WTC11 (cell line): ENCODE measurements at regions not wholly inside any gene's neighbourhood (a gene's known extent, or its start where the extent isn't known, plus 50 kb on each side); places are given as distances from the start of the nearest gene placed in this dataset.

ENCODE experiments used
- ATAC-seq: fragments of 200-7000 bp; cut with Tn5 transposase; 2 replicates; pipeline ENCODE4 v1.10.0; 2021; ENCODE audit warnings: mild to moderate bottlenecking, moderate library complexity
- CTCF ChIA-PET: fragments of 300-600 bp; sonication (Branson Sonifier 250); formaldehyde crosslinking; loops from one replicate; lab custom pipeline; 2021; ENCODE audit warnings: antibody characterized with exemption; lab: Charles Lee
- POLR2A ChIA-PET: fragments of 350-600 bp; sonication (Branson Sonifier 250); formaldehyde crosslinking; loops from one replicate; lab custom pipeline; 2021; ENCODE audit warnings: antibody characterized with exemption; lab: Charles Lee
- DNase-seq: peaks from one replicate; pipeline ENCODE4 v3.0.0; 2021; ENCODE audit warnings: low spot score
- H3K27ac Mint-ChIP-seq: 2 replicates; pipeline ENCODE4 v1.8.0; 2021; ENCODE audit warnings: mixed read lengths
- H3K27me3 Mint-ChIP-seq: 2 replicates; pipeline ENCODE4 v1.8.0; 2021; ENCODE audit warnings: low read depth, mild to moderate bottlenecking, moderate library complexity, mixed read lengths
- H3K36me3 Mint-ChIP-seq: 2 replicates; pipeline ENCODE4 v1.8.0; 2021; ENCODE audit warnings: mixed read lengths
- H3K4me1 Mint-ChIP-seq: 2 replicates; pipeline ENCODE4 v1.8.0; 2022; ENCODE audit warnings: mixed read lengths
- H3K4me3 Mint-ChIP-seq: 2 replicates; pipeline ENCODE4 v1.8.0; 2021; ENCODE audit warnings: mild to moderate bottlenecking, moderate library complexity, mixed read lengths
- H3K9me3 Mint-ChIP-seq: 2 replicates; pipeline ENCODE4 v1.8.0; 2021; ENCODE audit warnings: mixed read lengths
- CREB1 ChIP-seq: sonication (generic); formaldehyde crosslinking; IDR thresholded peaks from 2 replicates; pipeline ENCODE4 v1.8.0; 2023; ENCODE audit warnings: mild to moderate bottlenecking, missing genetic modification reagents
- ELF4 ChIP-seq: sonication (generic); formaldehyde crosslinking; IDR thresholded peaks from 2 replicates; pipeline ENCODE4 v1.8.1; 2022; ENCODE audit warnings: low read depth, mild to moderate bottlenecking, moderate library complexity, missing genetic modification reagents
- ETV6 ChIP-seq: sonication (generic); formaldehyde crosslinking; IDR thresholded peaks from 2 replicates; pipeline ENCODE4 v1.8.1; 2022; ENCODE audit warnings: mild to moderate bottlenecking, missing genetic modification reagents
- HMGA2 ChIP-seq: fragments of 250-450 bp; sonication (Bioruptor Pico); IDR thresholded peaks from 2 replicates; pipeline ENCODE4 v1.4.0; 2021; ENCODE audit warnings: mild to moderate bottlenecking, moderate library complexity
- JUN ChIP-seq: sonication (generic); formaldehyde crosslinking; IDR thresholded peaks from 2 replicates; pipeline ENCODE4 v1.8.0; 2023; ENCODE audit warnings: mild to moderate bottlenecking, missing genetic modification reagents
- SMAD4 ChIP-seq: sonication (generic); formaldehyde crosslinking; IDR thresholded peaks from 2 replicates; pipeline ENCODE4 v1.8.0; 2022; ENCODE audit warnings: mild to moderate bottlenecking, missing genetic modification reagents
- TEAD1 ChIP-seq: sonication (generic); formaldehyde crosslinking; IDR thresholded peaks from 2 replicates; pipeline ENCODE4 v1.8.0; 2022; ENCODE audit warnings: mild to moderate bottlenecking, missing genetic modification reagents
- ZNF121 ChIP-seq: sonication (generic); formaldehyde crosslinking; IDR thresholded peaks from 2 replicates; pipeline ENCODE4 v1.8.0; 2023; ENCODE audit warnings: missing genetic modification reagents
- ZNF219 ChIP-seq: sonication (generic); formaldehyde crosslinking; IDR thresholded peaks from 2 replicates; pipeline ENCODE4 v1.8.0; 2023; ENCODE audit warnings: missing genetic modification reagents, mild to moderate bottlenecking, borderline replicate concordance
- ZNF396 ChIP-seq: fragments of 250-450 bp; sonication (Bioruptor Pico); IDR thresholded peaks from 2 replicates; pipeline ENCODE4 v1.8.0; 2021; ENCODE audit warnings: mild to moderate bottlenecking, moderate library complexity, borderline replicate concordance
- ZNF416 ChIP-seq: fragments of 250-450 bp; sonication (Bioruptor Pico); IDR thresholded peaks from 2 replicates; pipeline ENCODE4 v1.9.0; 2021; ENCODE audit warnings: mild to moderate bottlenecking, inconsistent platforms
- TF ChIP-seq, protein P1 (sequence below): fragments of 250-450 bp; sonication (Bioruptor Pico); IDR thresholded peaks from 2 replicates; pipeline ENCODE4 v1.9.0; 2021; ENCODE audit warnings: mild to moderate bottlenecking, borderline replicate concordance
- TF ChIP-seq, protein P2 (sequence below): sonication (generic); formaldehyde crosslinking; IDR thresholded peaks from 2 replicates; pipeline ENCODE4 v1.8.0; 2022; ENCODE audit warnings: missing genetic modification reagents
- TF ChIP-seq, protein P3 (sequence below): sonication (generic); formaldehyde crosslinking; IDR thresholded peaks from 2 replicates; pipeline ENCODE4 v1.8.1; 2022; ENCODE audit warnings: mild to moderate bottlenecking, missing genetic modification reagents, moderate library complexity, borderline replicate concordance
- TF ChIP-seq, protein P4 (sequence below): fragments of 250-450 bp; sonication (Bioruptor Pico); IDR thresholded peaks from 2 replicates; pipeline ENCODE4 v1.9.0; 2021; ENCODE audit warnings: moderate library complexity, mild to moderate bottlenecking, inconsistent platforms, borderline replicate concordance
- TF ChIP-seq, protein P5 (sequence below): fragments of 250-450 bp; sonication (Bioruptor Pico); IDR thresholded peaks from 2 replicates; pipeline ENCODE4 v1.9.0; 2021; ENCODE audit warnings: mild to moderate bottlenecking

DNA sequence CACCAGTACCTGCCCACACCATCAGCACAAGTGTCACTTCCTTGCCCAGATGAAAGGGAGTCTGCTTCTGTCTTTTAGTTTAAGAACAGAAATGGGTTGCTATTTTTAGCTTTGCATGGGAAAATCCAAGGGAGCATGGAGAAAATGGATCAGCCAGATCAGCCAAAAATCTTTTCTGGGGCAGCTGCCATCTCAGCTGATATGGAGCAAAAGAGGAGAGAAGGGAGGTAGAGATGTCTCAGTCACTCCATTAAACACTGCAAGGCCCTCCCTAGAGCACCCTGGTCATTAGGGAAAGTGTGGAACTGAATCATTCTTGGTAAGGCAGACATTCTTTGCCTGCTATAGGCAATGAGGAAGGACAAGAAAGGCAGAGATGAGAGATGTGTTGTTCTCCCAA is 79.9 kb downstream of the CTAGE1 start:
- ChIA-PET POLR2A (no interaction called here), CTCF (no interaction called here)
- 0 out of 2 replicates have a peak, but pooled peaks cover 3% of the 10 kb centered on the region for H3K4me1 Mint-ChIP-seq
- DNase-seq: no peak
- H3K36me3 Mint-ChIP-seq: no peaks in the 10 kb centered on the region
- no peak for ATAC-seq
- H3K4me3 Mint-ChIP-seq: no peak overlapping the region
- no peak overlapping the region for H3K27ac Mint-ChIP-seq
- peaks cover 18% of the 10 kb centered on the region for H3K27me3 Mint-ChIP-seq
- TF ChIP-seq CREB1 (CRISPR knock-in tag) (no peak), HMGA2 (CRISPR knock-in tag) (no peak)
- TF ChIP-seq, protein P1, sequence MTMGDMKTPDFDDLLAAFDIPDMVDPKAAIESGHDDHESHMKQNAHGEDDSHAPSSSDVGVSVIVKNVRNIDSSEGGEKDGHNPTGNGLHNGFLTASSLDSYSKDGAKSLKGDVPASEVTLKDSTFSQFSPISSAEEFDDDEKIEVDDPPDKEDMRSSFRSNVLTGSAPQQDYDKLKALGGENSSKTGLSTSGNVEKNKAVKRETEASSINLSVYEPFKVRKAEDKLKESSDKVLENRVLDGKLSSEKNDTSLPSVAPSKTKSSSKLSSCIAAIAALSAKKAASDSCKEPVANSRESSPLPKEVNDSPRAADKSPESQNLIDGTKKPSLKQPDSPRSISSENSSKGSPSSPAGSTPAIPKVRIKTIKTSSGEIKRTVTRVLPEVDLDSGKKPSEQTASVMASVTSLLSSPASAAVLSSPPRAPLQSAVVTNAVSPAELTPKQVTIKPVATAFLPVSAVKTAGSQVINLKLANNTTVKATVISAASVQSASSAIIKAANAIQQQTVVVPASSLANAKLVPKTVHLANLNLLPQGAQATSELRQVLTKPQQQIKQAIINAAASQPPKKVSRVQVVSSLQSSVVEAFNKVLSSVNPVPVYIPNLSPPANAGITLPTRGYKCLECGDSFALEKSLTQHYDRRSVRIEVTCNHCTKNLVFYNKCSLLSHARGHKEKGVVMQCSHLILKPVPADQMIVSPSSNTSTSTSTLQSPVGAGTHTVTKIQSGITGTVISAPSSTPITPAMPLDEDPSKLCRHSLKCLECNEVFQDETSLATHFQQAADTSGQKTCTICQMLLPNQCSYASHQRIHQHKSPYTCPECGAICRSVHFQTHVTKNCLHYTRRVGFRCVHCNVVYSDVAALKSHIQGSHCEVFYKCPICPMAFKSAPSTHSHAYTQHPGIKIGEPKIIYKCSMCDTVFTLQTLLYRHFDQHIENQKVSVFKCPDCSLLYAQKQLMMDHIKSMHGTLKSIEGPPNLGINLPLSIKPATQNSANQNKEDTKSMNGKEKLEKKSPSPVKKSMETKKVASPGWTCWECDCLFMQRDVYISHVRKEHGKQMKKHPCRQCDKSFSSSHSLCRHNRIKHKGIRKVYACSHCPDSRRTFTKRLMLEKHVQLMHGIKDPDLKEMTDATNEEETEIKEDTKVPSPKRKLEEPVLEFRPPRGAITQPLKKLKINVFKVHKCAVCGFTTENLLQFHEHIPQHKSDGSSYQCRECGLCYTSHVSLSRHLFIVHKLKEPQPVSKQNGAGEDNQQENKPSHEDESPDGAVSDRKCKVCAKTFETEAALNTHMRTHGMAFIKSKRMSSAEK (CRISPR knock-in tag): no peak
- TF ChIP-seq, protein P2, sequence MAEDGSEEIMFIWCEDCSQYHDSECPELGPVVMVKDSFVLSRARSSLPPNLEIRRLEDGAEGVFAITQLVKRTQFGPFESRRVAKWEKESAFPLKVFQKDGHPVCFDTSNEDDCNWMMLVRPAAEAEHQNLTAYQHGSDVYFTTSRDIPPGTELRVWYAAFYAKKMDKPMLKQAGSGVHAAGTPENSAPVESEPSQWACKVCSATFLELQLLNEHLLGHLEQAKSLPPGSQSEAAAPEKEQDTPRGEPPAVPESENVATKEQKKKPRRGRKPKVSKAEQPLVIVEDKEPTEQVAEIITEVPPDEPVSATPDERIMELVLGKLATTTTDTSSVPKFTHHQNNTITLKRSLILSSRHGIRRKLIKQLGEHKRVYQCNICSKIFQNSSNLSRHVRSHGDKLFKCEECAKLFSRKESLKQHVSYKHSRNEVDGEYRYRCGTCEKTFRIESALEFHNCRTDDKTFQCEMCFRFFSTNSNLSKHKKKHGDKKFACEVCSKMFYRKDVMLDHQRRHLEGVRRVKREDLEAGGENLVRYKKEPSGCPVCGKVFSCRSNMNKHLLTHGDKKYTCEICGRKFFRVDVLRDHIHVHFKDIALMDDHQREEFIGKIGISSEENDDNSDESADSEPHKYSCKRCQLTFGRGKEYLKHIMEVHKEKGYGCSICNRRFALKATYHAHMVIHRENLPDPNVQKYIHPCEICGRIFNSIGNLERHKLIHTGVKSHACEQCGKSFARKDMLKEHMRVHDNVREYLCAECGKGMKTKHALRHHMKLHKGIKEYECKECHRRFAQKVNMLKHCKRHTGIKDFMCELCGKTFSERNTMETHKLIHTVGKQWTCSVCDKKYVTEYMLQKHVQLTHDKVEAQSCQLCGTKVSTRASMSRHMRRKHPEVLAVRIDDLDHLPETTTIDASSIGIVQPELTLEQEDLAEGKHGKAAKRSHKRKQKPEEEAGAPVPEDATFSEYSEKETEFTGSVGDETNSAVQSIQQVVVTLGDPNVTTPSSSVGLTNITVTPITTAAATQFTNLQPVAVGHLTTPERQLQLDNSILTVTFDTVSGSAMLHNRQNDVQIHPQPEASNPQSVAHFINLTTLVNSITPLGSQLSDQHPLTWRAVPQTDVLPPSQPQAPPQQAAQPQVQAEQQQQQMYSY (CRISPR knock-in tag): no peak
- TF ChIP-seq, protein P3, sequence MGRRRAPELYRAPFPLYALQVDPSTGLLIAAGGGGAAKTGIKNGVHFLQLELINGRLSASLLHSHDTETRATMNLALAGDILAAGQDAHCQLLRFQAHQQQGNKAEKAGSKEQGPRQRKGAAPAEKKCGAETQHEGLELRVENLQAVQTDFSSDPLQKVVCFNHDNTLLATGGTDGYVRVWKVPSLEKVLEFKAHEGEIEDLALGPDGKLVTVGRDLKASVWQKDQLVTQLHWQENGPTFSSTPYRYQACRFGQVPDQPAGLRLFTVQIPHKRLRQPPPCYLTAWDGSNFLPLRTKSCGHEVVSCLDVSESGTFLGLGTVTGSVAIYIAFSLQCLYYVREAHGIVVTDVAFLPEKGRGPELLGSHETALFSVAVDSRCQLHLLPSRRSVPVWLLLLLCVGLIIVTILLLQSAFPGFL (CRISPR knock-in tag): no peak
- H3K9me3 Mint-ChIP-seq: no peaks in the 10 kb centered on the region

DNA sequence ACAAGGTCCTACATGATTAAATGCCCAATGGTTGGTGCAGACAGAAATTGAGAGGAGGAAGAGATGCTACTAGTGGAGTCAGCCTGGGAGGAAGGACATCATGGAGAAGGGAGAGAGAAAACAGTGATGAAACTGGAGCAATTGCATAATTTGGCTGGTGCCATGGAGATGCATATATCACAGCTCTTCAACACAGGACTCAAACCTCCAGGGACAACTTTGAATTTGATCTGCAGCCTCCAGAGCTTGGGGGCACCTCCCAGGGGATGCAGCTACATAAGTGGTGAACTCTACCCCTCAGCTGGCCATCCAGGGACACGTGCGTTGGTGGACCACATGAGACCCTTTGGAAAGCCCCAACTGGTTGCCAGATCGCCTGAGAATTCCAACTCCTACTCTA is 80.4 kb downstream of the CTAGE1 start:
- CTCF ChIA-PET: no interaction called here
- H3K27ac Mint-ChIP-seq: no peak overlapping the region
- ATAC-seq (no peak), DNase-seq (no peak)
- peaks cover 5% of the 10 kb centered on the region for H3K4me1 Mint-ChIP-seq
- H3K4me3 Mint-ChIP-seq: no peak overlapping the region
- POLR2A ChIA-PET: no interaction called here
- H3K27me3 Mint-ChIP-seq: peaks cover 23% of the 10 kb centered on the region
- TF ChIP-seq JUN (no peak), ELF4 (CRISPR knock-in tag) (no peak), HMGA2 (CRISPR knock-in tag) (no peak), ZNF121 (CRISPR knock-in tag) (no peak), ETV6 (no peak), ZNF396 (CRISPR knock-in tag) (no peak), ZNF416 (no peak), SMAD4 (no peak), TEAD1 (CRISPR knock-in tag) (no peak), ZNF219 (no peak)
- TF ChIP-seq, protein P4, sequence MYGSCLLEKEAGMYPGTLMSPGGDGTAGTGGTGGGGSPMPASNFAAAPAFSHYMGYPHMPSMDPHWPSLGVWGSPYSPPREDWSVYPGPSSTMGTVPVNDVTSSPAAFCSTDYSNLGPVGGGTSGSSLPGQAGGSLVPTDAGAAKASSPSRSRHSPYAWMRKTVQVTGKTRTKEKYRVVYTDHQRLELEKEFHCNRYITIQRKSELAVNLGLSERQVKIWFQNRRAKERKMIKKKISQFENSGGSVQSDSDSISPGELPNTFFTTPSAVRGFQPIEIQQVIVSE (CRISPR knock-in tag): no peak
- TF ChIP-seq, protein P5, sequence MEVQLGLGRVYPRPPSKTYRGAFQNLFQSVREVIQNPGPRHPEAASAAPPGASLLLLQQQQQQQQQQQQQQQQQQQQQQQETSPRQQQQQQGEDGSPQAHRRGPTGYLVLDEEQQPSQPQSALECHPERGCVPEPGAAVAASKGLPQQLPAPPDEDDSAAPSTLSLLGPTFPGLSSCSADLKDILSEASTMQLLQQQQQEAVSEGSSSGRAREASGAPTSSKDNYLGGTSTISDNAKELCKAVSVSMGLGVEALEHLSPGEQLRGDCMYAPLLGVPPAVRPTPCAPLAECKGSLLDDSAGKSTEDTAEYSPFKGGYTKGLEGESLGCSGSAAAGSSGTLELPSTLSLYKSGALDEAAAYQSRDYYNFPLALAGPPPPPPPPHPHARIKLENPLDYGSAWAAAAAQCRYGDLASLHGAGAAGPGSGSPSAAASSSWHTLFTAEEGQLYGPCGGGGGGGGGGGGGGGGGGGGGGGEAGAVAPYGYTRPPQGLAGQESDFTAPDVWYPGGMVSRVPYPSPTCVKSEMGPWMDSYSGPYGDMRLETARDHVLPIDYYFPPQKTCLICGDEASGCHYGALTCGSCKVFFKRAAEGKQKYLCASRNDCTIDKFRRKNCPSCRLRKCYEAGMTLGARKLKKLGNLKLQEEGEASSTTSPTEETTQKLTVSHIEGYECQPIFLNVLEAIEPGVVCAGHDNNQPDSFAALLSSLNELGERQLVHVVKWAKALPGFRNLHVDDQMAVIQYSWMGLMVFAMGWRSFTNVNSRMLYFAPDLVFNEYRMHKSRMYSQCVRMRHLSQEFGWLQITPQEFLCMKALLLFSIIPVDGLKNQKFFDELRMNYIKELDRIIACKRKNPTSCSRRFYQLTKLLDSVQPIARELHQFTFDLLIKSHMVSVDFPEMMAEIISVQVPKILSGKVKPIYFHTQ (CRISPR knock-in tag): no peak
- TF ChIP-seq, protein P1 (CRISPR knock-in tag): no peak
- no peaks in the 10 kb centered on the region for H3K9me3 Mint-ChIP-seq
- no peaks in the 10 kb centered on the region for H3K36me3 Mint-ChIP-seq
